ENCODE measurements at regions not wholly inside any gene's neighbourhood (a gene's known extent, or its start where the extent isn't known, plus 50 kb on each side); places are given as distances from the start of the nearest gene placed in this dataset.

DNA sequence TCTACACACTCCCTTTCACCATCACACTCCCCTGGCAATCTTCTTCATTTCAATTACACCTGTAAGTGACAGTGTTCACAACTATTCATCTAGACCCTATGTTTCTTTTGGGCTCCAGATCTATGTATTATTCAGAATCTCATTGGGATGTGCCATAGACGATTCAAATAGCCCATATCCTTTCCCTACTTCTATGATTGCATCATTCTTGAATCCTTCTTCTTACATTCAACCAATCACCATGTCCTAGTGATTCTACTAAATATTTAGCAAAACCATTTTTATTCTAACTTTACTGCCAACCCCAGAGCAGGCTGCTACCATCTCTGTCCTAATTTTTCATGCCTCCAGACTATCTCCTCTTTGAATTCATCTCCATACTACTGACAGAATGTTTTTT lies 106.4 kb downstream of the TDRD15 start:
- no peak for TF ChIP-seq EZH2 (IDR thresholded peaks at IDR 0.05; ENCODE audit: low read length, missing control alignments)
- TF ChIP-seq, protein P1, sequence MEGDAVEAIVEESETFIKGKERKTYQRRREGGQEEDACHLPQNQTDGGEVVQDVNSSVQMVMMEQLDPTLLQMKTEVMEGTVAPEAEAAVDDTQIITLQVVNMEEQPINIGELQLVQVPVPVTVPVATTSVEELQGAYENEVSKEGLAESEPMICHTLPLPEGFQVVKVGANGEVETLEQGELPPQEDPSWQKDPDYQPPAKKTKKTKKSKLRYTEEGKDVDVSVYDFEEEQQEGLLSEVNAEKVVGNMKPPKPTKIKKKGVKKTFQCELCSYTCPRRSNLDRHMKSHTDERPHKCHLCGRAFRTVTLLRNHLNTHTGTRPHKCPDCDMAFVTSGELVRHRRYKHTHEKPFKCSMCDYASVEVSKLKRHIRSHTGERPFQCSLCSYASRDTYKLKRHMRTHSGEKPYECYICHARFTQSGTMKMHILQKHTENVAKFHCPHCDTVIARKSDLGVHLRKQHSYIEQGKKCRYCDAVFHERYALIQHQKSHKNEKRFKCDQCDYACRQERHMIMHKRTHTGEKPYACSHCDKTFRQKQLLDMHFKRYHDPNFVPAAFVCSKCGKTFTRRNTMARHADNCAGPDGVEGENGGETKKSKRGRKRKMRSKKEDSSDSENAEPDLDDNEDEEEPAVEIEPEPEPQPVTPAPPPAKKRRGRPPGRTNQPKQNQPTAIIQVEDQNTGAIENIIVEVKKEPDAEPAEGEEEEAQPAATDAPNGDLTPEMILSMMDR (conservative IDR thresholded peaks at IDR 0.05 in 1 of 2, IDR thresholded peaks at IDR 0.05 in 1 of 2; ENCODE audit: low read depth in 1 of 2, low read length in 2 of 2) = no peak
